ENCODE measurements at regions not wholly inside any gene's neighbourhood (a gene's known extent, or its start where the extent isn't known, plus 50 kb on each side); places are given as distances from the start of the nearest gene placed in this dataset.

DNA sequence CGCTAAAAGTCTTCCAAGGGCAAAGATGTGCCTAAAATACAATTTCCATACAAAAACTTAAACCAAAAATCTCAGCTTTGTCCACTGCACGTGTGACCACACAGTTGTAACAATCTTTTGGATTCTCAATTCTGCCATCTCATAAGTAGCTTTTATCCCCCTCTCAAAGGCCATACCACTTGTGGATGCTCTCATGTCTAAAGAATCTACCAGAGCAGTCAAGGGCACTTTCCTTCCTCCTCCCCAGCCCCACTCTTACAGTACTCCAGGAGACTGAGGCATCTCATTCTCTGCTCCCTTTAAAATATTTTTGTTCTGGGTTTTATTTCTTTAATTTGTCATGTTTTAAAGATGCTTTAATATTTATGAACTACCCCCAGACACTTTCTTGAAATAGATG, 102.3 kb upstream of the PFN2 start:
- Histone ChIP-seq H3K4me1 (ENCODE audit: control insufficient read depth in 2 of 2, insufficient read depth in 2 of 2, low read length in 2 of 2) (no peaks in the 10 kb centered on the region), H2AFZ (ENCODE audit: insufficient read depth, low read depth, low read length, poor library complexity, severe bottlenecking) (no peak overlapping the region), H3K4me3 (ENCODE audit: control extremely low read depth in 1 of 5, extremely low read depth in 1 of 5, insufficient read depth in 1 of 5, low read depth in 2 of 5, low read length in 4 of 5) (no peak overlapping the region), H3K27me3 (replicated peaks in 1 of 4; ENCODE audit: control extremely low read depth in 1 of 4, control insufficient read depth in 3 of 4, insufficient read depth in 4 of 4, low read length in 3 of 4) (no peaks in the 10 kb centered on the region), H3K79me2 (ENCODE audit: control insufficient read depth, insufficient read depth, low read length) (no peaks in the 10 kb centered on the region), H3K36me3 (replicated peaks in 1 of 2; ENCODE audit: control extremely low read depth in 1 of 2, control insufficient read depth in 1 of 2, extremely low read depth in 1 of 2, insufficient read depth in 2 of 2, low read length in 1 of 2) (no peaks in the 10 kb centered on the region), H4K20me1 (ENCODE audit: control insufficient read depth, insufficient read depth, low read length, poor library complexity, severe bottlenecking) (no peaks in the 10 kb centered on the region), H3K9me3 (ENCODE audit: control extremely low read depth in 1 of 3, control insufficient read depth in 2 of 3, insufficient read depth in 1 of 3, low read length in 2 of 3) (no peaks in the 10 kb centered on the region), H3K9ac (ENCODE audit: low read length) (no peak overlapping the region), H3K27ac (ENCODE audit: low read length in 2 of 2) (no peak overlapping the region), H3K4me2 (replicated peaks; ENCODE audit: low read depth, low read length, poor library complexity, severe bottlenecking) (no peak overlapping the region)
- Mint-ChIP-seq H3K4me3 (no peak overlapping the region), H3K27me3 (peaks cover 17% of the 10 kb centered on the region), H3K27ac (no peak overlapping the region), H3K4me1 (peaks cover 6% of the 10 kb centered on the region), H3K9me3 (ENCODE audit: insufficient read depth) (no peaks in the 10 kb centered on the region)
- no peak for ATAC-seq (ENCODE audit: low read depth)
- TF ChIP-seq, protein P1, sequence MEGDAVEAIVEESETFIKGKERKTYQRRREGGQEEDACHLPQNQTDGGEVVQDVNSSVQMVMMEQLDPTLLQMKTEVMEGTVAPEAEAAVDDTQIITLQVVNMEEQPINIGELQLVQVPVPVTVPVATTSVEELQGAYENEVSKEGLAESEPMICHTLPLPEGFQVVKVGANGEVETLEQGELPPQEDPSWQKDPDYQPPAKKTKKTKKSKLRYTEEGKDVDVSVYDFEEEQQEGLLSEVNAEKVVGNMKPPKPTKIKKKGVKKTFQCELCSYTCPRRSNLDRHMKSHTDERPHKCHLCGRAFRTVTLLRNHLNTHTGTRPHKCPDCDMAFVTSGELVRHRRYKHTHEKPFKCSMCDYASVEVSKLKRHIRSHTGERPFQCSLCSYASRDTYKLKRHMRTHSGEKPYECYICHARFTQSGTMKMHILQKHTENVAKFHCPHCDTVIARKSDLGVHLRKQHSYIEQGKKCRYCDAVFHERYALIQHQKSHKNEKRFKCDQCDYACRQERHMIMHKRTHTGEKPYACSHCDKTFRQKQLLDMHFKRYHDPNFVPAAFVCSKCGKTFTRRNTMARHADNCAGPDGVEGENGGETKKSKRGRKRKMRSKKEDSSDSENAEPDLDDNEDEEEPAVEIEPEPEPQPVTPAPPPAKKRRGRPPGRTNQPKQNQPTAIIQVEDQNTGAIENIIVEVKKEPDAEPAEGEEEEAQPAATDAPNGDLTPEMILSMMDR (IDR thresholded peaks at IDR 0.05), result no peak
- TF ChIP-seq EZH2 (IDR thresholded peaks at IDR 0.05; ENCODE audit: borderline replicate concordance, insufficient read depth, low read depth, low read length, poor library complexity, severe bottlenecking), result no peak
- DNase-seq, result no peak
- CTCF ChIA-PET, result no interaction called here
- WGBS (ENCODE audit: insufficient coverage), result 95% methylated on average over 2 of the region's 2 CpGs
- intact Hi-C loops (cut with micrococcal nuclease), result no loop called here
- POLR2A ChIA-PET, result no interaction called here

DNA sequence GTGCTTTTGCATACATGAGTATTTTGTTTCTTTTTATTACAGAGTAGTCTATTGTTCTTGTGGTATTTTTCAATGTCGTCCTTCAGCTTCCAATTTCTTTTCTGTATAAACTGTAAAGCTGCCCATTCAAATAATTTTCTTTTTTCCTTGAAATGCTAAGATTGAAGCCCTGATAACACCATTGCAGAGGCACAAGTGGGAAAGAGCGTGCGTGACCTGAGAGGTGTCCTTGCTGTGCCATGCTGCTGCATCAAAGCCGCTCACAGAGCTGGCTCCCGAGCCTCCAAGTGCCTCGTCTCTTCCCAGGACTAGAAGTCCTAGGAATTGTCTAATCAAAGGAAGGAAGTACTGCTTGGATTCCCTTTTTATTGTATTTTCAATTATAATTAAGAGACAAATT, 101.9 kb upstream of the PFN2 start:
- DNase-seq (no peak), ATAC-seq (ENCODE audit: low read depth) (no peak)
- Histone ChIP-seq H3K27ac (ENCODE audit: low read length in 2 of 2) (no peak overlapping the region), H3K4me1 (ENCODE audit: control insufficient read depth in 2 of 2, insufficient read depth in 2 of 2, low read length in 2 of 2) (no peaks in the 10 kb centered on the region), H3K27me3 (replicated peaks in 1 of 4; ENCODE audit: control extremely low read depth in 1 of 4, control insufficient read depth in 3 of 4, insufficient read depth in 4 of 4, low read length in 3 of 4) (no peaks in the 10 kb centered on the region), H2AFZ (ENCODE audit: insufficient read depth, low read depth, low read length, poor library complexity, severe bottlenecking) (no peak overlapping the region), H3K9me3 (ENCODE audit: control extremely low read depth in 1 of 3, control insufficient read depth in 2 of 3, insufficient read depth in 1 of 3, low read length in 2 of 3) (no peaks in the 10 kb centered on the region), H3K4me2 (replicated peaks; ENCODE audit: low read depth, low read length, poor library complexity, severe bottlenecking) (no peak overlapping the region), H3K36me3 (replicated peaks in 1 of 2; ENCODE audit: control extremely low read depth in 1 of 2, control insufficient read depth in 1 of 2, extremely low read depth in 1 of 2, insufficient read depth in 2 of 2, low read length in 1 of 2) (no peaks in the 10 kb centered on the region), H3K9ac (ENCODE audit: low read length) (no peak overlapping the region), H3K79me2 (ENCODE audit: control insufficient read depth, insufficient read depth, low read length) (no peaks in the 10 kb centered on the region), H4K20me1 (ENCODE audit: control insufficient read depth, insufficient read depth, low read length, poor library complexity, severe bottlenecking) (no peaks in the 10 kb centered on the region), H3K4me3 (ENCODE audit: control extremely low read depth in 1 of 5, extremely low read depth in 1 of 5, insufficient read depth in 1 of 5, low read depth in 2 of 5, low read length in 4 of 5) (no peak overlapping the region)
- H3K27ac Mint-ChIP-seq, result no peak overlapping the region
- POLR2A ChIA-PET, result no interaction called here
- peaks cover 21% of the 10 kb centered on the region for H3K27me3 Mint-ChIP-seq
- CTCF ChIA-PET, result no interaction called here
- H3K9me3 Mint-ChIP-seq (ENCODE audit: insufficient read depth), result no peaks in the 10 kb centered on the region
- H3K4me3 Mint-ChIP-seq, result no peak overlapping the region
- H3K4me1 Mint-ChIP-seq, result peaks cover 6% of the 10 kb centered on the region
- WGBS (ENCODE audit: insufficient coverage), result no CpG with 5 or more reads among the region's 6 CpGs
- TF ChIP-seq, protein P1 (IDR thresholded peaks at IDR 0.05), result no peak
- no peak for TF ChIP-seq EZH2 (IDR thresholded peaks at IDR 0.05; ENCODE audit: borderline replicate concordance, insufficient read depth, low read depth, low read length, poor library complexity, severe bottlenecking)
- intact Hi-C loops (cut with micrococcal nuclease), result no loop called here
